HFFc6 (cell line): ENCODE measurements at regions not wholly inside any gene's neighbourhood (a gene's known extent, or its start where the extent isn't known, plus 50 kb on each side); places are given as distances from the start of the nearest gene placed in this dataset.

Source experiments
- DNase-seq: peaks from one replicate; pipeline ENCODE4 v3.0.0-alpha.2; 2018
- H3K27ac Mint-ChIP-seq: 2 replicates; pipeline ENCODE4 v1.8.0; 2020; ENCODE audit warnings: mild to moderate bottlenecking, mixed read lengths
- H3K27me3 Mint-ChIP-seq: 2 replicates; pipeline ENCODE4 v1.8.0; 2021; ENCODE audit warnings: mild to moderate bottlenecking, moderate library complexity, mixed read lengths; ENCODE audit not compliant: insufficient read depth
- H3K36me3 Mint-ChIP-seq: 2 replicates; pipeline ENCODE4 v1.8.0; 2021; ENCODE audit warnings: low read depth, mixed read lengths
- H3K4me1 Mint-ChIP-seq: 2 replicates; pipeline ENCODE4 v1.8.0; 2020; ENCODE audit warnings: low read depth, mixed read lengths
- H3K4me3 Mint-ChIP-seq: 2 replicates; pipeline ENCODE4 v1.8.0; 2020; ENCODE audit warnings: mild to moderate bottlenecking, moderate library complexity, mixed read lengths
- H3K9me3 Mint-ChIP-seq: 2 replicates; pipeline ENCODE4 v1.8.0; 2020; ENCODE audit warnings: mild to moderate bottlenecking, mixed read lengths
- TF ChIP-seq, protein P1 (sequence below): fragments of 200-600 bp; sonication (generic); IDR thresholded peaks from 2 replicates; pipeline ENCODE4 v1.5.0; 2021; ENCODE audit warnings: antibody characterized with exemption, mild to moderate bottlenecking

GRCh38 chr4:114495471-114495928, 103.1 kb upstream of the UGT8 start:
- Mint-ChIP-seq H3K9me3 (no peaks in the 10 kb centered on the region), H3K27ac (no peak overlapping the region), H3K36me3 (no peaks in the 10 kb centered on the region), H3K27me3 (peaks cover 2% of the 10 kb centered on the region; the same call in 1 of the 2 replicates), H3K4me3 (no peak overlapping the region), H3K4me1 (no peaks in the 10 kb centered on the region)
- TF ChIP-seq, protein P1, sequence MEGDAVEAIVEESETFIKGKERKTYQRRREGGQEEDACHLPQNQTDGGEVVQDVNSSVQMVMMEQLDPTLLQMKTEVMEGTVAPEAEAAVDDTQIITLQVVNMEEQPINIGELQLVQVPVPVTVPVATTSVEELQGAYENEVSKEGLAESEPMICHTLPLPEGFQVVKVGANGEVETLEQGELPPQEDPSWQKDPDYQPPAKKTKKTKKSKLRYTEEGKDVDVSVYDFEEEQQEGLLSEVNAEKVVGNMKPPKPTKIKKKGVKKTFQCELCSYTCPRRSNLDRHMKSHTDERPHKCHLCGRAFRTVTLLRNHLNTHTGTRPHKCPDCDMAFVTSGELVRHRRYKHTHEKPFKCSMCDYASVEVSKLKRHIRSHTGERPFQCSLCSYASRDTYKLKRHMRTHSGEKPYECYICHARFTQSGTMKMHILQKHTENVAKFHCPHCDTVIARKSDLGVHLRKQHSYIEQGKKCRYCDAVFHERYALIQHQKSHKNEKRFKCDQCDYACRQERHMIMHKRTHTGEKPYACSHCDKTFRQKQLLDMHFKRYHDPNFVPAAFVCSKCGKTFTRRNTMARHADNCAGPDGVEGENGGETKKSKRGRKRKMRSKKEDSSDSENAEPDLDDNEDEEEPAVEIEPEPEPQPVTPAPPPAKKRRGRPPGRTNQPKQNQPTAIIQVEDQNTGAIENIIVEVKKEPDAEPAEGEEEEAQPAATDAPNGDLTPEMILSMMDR: no peak
- DNase-seq: no peak

DNA sequence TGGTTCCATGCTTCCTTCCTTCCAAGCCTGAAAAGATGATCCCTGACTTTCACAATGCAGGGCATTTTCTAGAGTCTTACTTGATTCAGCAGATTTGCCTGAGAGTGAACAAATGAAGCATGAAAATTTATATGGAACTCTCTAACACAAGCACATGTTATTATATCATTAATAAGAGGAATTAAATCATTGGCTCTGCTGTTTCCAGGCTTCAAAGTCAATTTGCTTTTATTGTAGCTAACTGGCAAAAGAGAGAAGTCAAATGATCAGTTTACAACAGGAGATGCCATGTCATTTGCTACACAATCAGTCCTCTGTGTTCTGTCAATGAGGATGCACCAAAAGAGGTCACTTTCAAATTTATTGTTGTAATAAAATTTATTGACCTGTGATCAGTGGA, 101.5 kb upstream of the UGT8 start:
- no peak overlapping the region for H3K27ac Mint-ChIP-seq
- H3K4me1 Mint-ChIP-seq: no peaks in the 10 kb centered on the region
- H3K9me3 Mint-ChIP-seq: no peaks in the 10 kb centered on the region
- no peak overlapping the region for H3K4me3 Mint-ChIP-seq
- no peaks in the 10 kb centered on the region for H3K36me3 Mint-ChIP-seq
- H3K27me3 Mint-ChIP-seq: peaks cover 4% of the 10 kb centered on the region; the same call in 1 of the 2 replicates
- TF ChIP-seq, protein P1: no peak
- DNase-seq: no peak

DNA sequence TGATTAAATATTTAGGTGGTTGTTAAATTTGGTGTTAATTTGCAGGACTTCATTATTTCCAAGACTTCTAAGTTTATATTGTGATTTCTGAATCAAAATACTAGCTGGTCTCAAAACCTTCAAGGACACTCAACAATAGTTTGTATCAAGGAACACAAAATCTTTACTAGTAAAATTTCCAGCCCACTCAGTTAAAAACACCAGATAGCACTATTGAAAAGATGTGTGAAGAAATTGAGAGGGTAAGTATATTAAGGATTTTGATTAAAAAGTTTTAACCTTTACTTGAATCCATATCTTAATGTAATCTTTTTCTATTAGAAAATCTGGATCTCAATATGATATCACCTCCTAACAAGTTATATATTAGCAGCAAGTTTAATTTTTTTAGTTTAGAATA, 89.3 kb upstream of the UGT8 start:
- TF ChIP-seq, protein P1: no peak
- Mint-ChIP-seq H3K4me3 (no peak overlapping the region), H3K27me3 (peaks cover 2% of the 10 kb centered on the region; the same call in 1 of the 2 replicates), H3K36me3 (no peaks in the 10 kb centered on the region), H3K27ac (no peak overlapping the region), H3K4me1 (no peaks in the 10 kb centered on the region), H3K9me3 (no peaks in the 10 kb centered on the region)
- no peak for DNase-seq

- Mint-ChIP-seq H3K4me1 (no peaks in the 10 kb centered on the region), H3K36me3 (no peaks in the 10 kb centered on the region), H3K4me3 (no peak overlapping the region), H3K27me3 (peaks cover 1% of the 10 kb centered on the region), H3K9me3 (peaks cover 4% of the 10 kb centered on the region), H3K27ac (no peak overlapping the region)
- no peak for DNase-seq
- TF ChIP-seq, protein P1: no peak
Observed at GRCh38 chr4:114512595-114513295, 85.9 kb upstream of the UGT8 start.

GRCh38 chr4:114519368-114519767, 79.2 kb upstream of the UGT8 start:
- Mint-ChIP-seq H3K36me3 (no peaks in the 10 kb centered on the region), H3K27ac (no peak overlapping the region), H3K4me1 (no peaks in the 10 kb centered on the region), H3K27me3 (no peaks in the 10 kb centered on the region; the same call in 1 of the 2 replicates), H3K9me3 (peaks cover 13% of the 10 kb centered on the region), H3K4me3 (no peak overlapping the region)
- no peak for DNase-seq
- TF ChIP-seq, protein P1: no peak
